K562 (cell line): ENCODE measurements at regions not wholly inside any gene's neighbourhood (a gene's known extent, or its start where the extent isn't known, plus 50 kb on each side); places are given as distances from the start of the nearest gene placed in this dataset.

Experiments used
- BCOR ChIP-seq: fragments of 450-650 bp; IDR thresholded peaks from 2 replicates; pipeline ENCODE4 v1.6.1; 2016
- C11orf30 ChIP-seq: fragments of 450-650 bp; IDR thresholded peaks from 2 replicates; pipeline ENCODE4 v1.6.1; 2016; ENCODE audit warnings: low read depth, mild to moderate bottlenecking
- ZKSCAN8 ChIP-seq: fragments of 200-800 bp; sonication (Bioruptor generic); IDR thresholded peaks from 2 replicates; pipeline ENCODE4 v1.6.1; 2016; ENCODE audit warnings: missing genetic modification characterization, missing compliant biosample characterization

DNA sequence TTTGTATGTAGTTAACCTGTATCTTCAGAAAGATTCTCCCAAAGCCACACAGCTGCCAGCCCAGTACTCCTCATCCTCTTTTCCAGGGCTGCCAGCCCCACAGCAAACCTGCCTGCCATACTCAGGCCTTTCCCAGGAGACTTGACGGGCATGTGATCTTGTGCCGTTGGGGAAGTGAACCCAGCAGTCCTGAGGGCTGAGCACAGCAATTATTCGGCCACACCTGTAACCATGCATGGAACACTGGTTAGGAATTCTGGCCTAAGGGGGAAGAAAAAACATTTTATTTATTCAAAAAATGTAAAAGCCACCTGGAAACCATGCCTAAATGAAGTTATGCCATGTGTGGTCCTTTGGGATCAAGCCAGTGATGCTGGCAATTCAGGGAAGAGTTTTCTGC lies 145.3 kb downstream of the GRIN2B start:
- TF ChIP-seq C11orf30 (no peak), BCOR (no peak), ZKSCAN8 (CRISPR knock-in tag) (no peak)
